ENCODE measurements at regions not wholly inside any gene's neighbourhood (a gene's known extent, or its start where the extent isn't known, plus 50 kb on each side); places are given as distances from the start of the nearest gene placed in this dataset.

DNA sequence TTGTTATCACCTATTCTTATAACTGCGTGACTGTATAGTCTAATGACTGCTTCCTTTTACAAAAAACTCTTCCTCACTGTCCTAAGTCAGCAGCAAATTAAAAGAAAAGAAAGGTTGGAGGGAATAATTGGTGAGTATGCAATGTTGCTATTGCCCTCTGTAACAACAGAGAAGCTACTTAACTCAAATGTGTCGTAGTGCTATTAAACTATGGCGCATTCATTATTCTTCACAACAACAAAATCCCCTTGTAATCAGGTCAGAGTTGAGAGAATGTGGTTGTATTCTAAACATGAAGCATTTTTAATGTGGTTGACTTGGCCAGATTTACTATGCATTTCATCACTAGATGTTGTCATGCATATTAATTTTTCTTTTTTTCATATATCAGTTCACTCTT, 897.8 kb upstream of the PHF14 start:
- no peaks in the 10 kb centered on the region; the same call in 1 of the 2 replicates for H4K20me1 ChIP-seq (ENCODE audit: low read depth, low read length)
- H3K79me2 ChIP-seq (ENCODE audit: insufficient read depth, low read length), result no peaks in the 10 kb centered on the region
- H3K4me2 ChIP-seq (ENCODE audit: low read depth, low read length, poor library complexity, severe bottlenecking), result no peak overlapping the region
- no peak overlapping the region for H2AFZ ChIP-seq (ENCODE audit: low read depth, low read length, severe bottlenecking)
- no peaks in the 10 kb centered on the region for H3K27me3 ChIP-seq (ENCODE audit: low read length)
- no peak overlapping the region for H3K27ac ChIP-seq (ENCODE audit: low read depth, low read length)
- H3F3A ChIP-seq (ENCODE audit: insufficient read depth), result no peaks in the 10 kb centered on the region
- TF ChIP-seq, protein P1, sequence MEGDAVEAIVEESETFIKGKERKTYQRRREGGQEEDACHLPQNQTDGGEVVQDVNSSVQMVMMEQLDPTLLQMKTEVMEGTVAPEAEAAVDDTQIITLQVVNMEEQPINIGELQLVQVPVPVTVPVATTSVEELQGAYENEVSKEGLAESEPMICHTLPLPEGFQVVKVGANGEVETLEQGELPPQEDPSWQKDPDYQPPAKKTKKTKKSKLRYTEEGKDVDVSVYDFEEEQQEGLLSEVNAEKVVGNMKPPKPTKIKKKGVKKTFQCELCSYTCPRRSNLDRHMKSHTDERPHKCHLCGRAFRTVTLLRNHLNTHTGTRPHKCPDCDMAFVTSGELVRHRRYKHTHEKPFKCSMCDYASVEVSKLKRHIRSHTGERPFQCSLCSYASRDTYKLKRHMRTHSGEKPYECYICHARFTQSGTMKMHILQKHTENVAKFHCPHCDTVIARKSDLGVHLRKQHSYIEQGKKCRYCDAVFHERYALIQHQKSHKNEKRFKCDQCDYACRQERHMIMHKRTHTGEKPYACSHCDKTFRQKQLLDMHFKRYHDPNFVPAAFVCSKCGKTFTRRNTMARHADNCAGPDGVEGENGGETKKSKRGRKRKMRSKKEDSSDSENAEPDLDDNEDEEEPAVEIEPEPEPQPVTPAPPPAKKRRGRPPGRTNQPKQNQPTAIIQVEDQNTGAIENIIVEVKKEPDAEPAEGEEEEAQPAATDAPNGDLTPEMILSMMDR (IDR thresholded peaks at IDR 0.05; ENCODE audit: insufficient read depth, low read length, poor library complexity, severe bottlenecking), result no peak
- TF ChIP-seq EZH2phosphoT487 (conservative IDR thresholded peaks at IDR 0.05; ENCODE audit: low read length), result no peak
- H3K9me2 ChIP-seq (replicated peaks; ENCODE audit: insufficient read depth, low read length), result no peaks in the 10 kb centered on the region
- H3K9ac ChIP-seq (ENCODE audit: low read length), result no peak overlapping the region
- no peak overlapping the region for H3K4me3 ChIP-seq (ENCODE audit: insufficient read depth, low read length, poor library complexity, severe bottlenecking)
- no peaks in the 10 kb centered on the region for H3K36me3 ChIP-seq (ENCODE audit: low read length)
- H3K9me3 ChIP-seq (ENCODE audit: insufficient read depth, low read length), result no peaks in the 10 kb centered on the region

DNA sequence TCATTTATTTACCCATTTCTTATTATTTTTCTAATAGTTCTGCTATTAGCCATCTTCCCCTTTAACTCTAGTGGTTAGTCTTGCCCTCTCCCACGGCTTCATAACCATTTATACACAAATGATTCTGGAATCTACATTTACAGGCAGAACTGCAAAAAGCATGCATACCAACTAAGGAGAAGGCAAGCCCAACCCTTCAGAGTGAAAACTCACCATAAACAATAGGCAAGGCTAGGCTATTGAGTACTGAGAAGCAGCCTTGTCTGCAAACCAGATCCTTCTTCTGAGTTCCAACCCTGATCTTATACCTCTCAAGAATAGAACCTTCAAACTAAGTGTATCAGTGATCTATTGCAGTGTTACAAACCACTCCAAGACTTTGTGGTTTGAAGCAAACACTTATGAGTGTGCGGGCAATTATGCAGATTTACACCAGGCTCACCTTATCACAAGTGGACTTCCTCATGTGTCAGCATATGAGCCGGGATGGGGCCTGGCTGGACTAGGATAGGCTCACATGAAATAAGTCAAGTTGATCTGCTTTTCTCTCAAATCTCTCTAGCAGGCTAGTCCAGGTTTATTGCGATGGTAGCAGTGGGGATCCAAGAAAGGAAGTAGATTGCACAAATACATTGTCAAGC, 896.9 kb upstream of the PHF14 start:
- H3K27ac ChIP-seq (ENCODE audit: low read depth, low read length), result no peak overlapping the region
- H3K36me3 ChIP-seq (ENCODE audit: low read length), result no peaks in the 10 kb centered on the region
- H3K9me2 ChIP-seq (replicated peaks; ENCODE audit: insufficient read depth, low read length), result no peaks in the 10 kb centered on the region
- H3K4me3 ChIP-seq (ENCODE audit: insufficient read depth, low read length, poor library complexity, severe bottlenecking), result no peak overlapping the region
- no peak overlapping the region for H3K4me2 ChIP-seq (ENCODE audit: low read depth, low read length, poor library complexity, severe bottlenecking)
- H3K9me3 ChIP-seq (ENCODE audit: insufficient read depth, low read length), result no peaks in the 10 kb centered on the region
- no peak overlapping the region for H2AFZ ChIP-seq (ENCODE audit: low read depth, low read length, severe bottlenecking)
- no peaks in the 10 kb centered on the region for H4K20me1 ChIP-seq (ENCODE audit: low read depth, low read length)
- no peaks in the 10 kb centered on the region for H3F3A ChIP-seq (ENCODE audit: insufficient read depth)
- no peaks in the 10 kb centered on the region for H3K27me3 ChIP-seq (ENCODE audit: low read length)
- no peak overlapping the region for H3K9ac ChIP-seq (ENCODE audit: low read length)
- no peaks in the 10 kb centered on the region for H3K79me2 ChIP-seq (ENCODE audit: insufficient read depth, low read length)
- TF ChIP-seq, protein P1 (IDR thresholded peaks at IDR 0.05; ENCODE audit: insufficient read depth, low read length, poor library complexity, severe bottlenecking), result no peak
- TF ChIP-seq EZH2phosphoT487 (conservative IDR thresholded peaks at IDR 0.05; ENCODE audit: low read length), result no peak

DNA sequence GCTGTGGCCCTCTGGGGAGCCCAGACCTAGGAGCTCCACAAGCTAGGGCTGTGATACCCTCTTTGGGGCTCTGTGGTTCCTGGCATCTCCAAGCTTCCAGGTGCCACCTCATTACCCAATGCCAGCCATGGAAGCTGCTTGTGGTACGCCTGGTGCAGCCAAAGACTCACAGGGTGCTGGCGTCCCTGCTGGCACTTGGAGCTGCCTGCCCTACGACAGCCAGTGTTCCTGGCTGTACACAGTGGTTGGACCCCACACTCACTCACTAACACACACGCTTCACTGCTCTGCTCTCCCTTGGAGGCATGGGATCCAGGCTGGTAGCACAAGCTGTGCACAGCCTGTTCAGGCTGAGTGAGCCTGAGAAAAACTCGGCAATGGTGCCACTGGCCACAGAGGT, 894.1 kb upstream of the PHF14 start:
- H2AFZ ChIP-seq (ENCODE audit: low read depth, low read length, severe bottlenecking), result no peak overlapping the region
- no peak overlapping the region for H3K27ac ChIP-seq (ENCODE audit: low read depth, low read length)
- no peak overlapping the region for H3K4me3 ChIP-seq (ENCODE audit: insufficient read depth, low read length, poor library complexity, severe bottlenecking)
- H3K27me3 ChIP-seq (ENCODE audit: low read length), result no peaks in the 10 kb centered on the region
- H3K4me2 ChIP-seq (ENCODE audit: low read depth, low read length, poor library complexity, severe bottlenecking), result no peak overlapping the region
- H3K9me2 ChIP-seq (replicated peaks; ENCODE audit: insufficient read depth, low read length), result no peaks in the 10 kb centered on the region
- H3F3A ChIP-seq (ENCODE audit: insufficient read depth), result no peaks in the 10 kb centered on the region
- no peaks in the 10 kb centered on the region for H3K9me3 ChIP-seq (ENCODE audit: insufficient read depth, low read length)
- H4K20me1 ChIP-seq (ENCODE audit: low read depth, low read length), result no peaks in the 10 kb centered on the region
- H3K9ac ChIP-seq (ENCODE audit: low read length), result no peak overlapping the region
- H3K79me2 ChIP-seq (ENCODE audit: insufficient read depth, low read length), result no peaks in the 10 kb centered on the region
- H3K36me3 ChIP-seq (ENCODE audit: low read length), result no peaks in the 10 kb centered on the region
- TF ChIP-seq, protein P1 (IDR thresholded peaks at IDR 0.05; ENCODE audit: insufficient read depth, low read length, poor library complexity, severe bottlenecking), result no peak
- no peak for TF ChIP-seq EZH2phosphoT487 (conservative IDR thresholded peaks at IDR 0.05; ENCODE audit: low read length)
